ENCODE measurements at regions not wholly inside any gene's neighbourhood (a gene's known extent, or its start where the extent isn't known, plus 50 kb on each side); places are given as distances from the start of the nearest gene placed in this dataset.

DNA sequence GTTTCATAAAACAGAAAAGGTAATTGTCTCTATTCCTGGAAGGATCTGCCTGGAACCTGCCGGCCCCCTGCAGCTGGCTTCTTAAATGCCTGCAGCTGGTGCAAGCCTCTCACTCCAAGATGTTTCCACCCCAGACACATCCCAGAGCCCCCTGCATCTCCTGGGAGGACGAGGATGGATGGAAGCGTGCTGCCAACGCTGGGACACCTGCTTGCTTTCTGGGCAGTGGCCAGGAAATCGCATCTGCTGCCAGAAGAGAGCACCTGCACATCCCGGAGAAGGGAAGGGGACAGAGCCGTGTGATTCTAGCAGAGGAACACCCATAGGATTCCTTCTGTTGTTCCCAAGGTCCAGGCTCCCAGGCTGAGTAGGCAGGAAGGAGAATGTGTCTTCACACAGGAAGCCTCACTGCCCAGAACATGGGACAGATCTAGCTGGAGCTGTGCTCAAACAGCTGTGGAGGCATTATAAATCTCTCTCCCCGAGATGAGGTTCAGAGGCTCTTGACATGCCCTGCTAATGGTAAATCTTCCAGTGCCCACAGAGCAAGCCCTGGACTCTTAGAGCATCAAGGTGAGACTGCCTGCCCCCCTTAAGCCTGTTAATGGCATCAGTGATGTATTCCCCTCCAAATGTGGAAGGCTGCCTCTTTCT lies 138.8 kb upstream of the MAP1LC3B2 start (continued):
- TF ChIP-seq, protein P1, sequence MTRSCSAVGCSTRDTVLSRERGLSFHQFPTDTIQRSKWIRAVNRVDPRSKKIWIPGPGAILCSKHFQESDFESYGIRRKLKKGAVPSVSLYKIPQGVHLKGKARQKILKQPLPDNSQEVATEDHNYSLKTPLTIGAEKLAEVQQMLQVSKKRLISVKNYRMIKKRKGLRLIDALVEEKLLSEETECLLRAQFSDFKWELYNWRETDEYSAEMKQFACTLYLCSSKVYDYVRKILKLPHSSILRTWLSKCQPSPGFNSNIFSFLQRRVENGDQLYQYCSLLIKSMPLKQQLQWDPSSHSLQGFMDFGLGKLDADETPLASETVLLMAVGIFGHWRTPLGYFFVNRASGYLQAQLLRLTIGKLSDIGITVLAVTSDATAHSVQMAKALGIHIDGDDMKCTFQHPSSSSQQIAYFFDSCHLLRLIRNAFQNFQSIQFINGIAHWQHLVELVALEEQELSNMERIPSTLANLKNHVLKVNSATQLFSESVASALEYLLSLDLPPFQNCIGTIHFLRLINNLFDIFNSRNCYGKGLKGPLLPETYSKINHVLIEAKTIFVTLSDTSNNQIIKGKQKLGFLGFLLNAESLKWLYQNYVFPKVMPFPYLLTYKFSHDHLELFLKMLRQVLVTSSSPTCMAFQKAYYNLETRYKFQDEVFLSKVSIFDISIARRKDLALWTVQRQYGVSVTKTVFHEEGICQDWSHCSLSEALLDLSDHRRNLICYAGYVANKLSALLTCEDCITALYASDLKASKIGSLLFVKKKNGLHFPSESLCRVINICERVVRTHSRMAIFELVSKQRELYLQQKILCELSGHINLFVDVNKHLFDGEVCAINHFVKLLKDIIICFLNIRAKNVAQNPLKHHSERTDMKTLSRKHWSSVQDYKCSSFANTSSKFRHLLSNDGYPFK (CRISPR knock-in tag; IDR thresholded peaks at IDR 0.05; ENCODE audit: borderline replicate concordance) = no peak
- TF ChIP-seq, protein P2, sequence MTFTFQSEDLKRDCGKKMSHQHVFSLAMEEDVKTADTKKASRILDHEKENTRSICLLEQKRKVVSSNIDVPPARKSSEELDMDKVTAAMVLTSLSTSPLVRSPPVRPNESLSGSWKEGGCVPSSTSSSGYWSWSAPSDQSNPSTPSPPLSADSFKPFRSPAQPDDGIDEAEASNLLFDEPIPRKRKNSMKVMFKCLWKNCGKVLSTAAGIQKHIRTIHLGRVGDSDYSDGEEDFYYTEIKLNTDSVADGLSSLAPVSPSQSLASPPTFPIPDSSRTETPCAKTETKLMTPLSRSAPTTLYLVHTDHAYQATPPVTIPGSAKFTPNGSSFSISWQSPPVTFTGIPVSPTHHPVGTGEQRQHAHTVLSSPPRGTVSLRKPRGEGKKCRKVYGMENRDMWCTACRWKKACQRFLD (CRISPR knock-in tag; IDR thresholded peaks at IDR 0.05; ENCODE audit: borderline replicate concordance) = no peak
- TF ChIP-seq CBX2 (IDR thresholded peaks at IDR 0.05; ENCODE audit: low read depth, low read length) = no peak
- TF ChIP-seq CBX2 (CRISPR knock-in tag; IDR thresholded peaks at IDR 0.05; ENCODE audit: low read depth) = no peak
- TF ChIP-seq ATF7 (IDR thresholded peaks at IDR 0.05) = no peak
- TF ChIP-seq ATF7 (CRISPR knock-in tag; IDR thresholded peaks at IDR 0.05) = no peak
- no peak for TF ChIP-seq ZFP36 (IDR thresholded peaks at IDR 0.05; ENCODE audit: borderline replicate concordance, low read depth, low read length, partially characterized antibody)
- no peak for TF ChIP-seq ZNF777 (CRISPR knock-in tag; IDR thresholded peaks at IDR 0.05)
- TF ChIP-seq ZNF30 (CRISPR knock-in tag; IDR thresholded peaks at IDR 0.05) = no peak
- TF ChIP-seq, protein P3, sequence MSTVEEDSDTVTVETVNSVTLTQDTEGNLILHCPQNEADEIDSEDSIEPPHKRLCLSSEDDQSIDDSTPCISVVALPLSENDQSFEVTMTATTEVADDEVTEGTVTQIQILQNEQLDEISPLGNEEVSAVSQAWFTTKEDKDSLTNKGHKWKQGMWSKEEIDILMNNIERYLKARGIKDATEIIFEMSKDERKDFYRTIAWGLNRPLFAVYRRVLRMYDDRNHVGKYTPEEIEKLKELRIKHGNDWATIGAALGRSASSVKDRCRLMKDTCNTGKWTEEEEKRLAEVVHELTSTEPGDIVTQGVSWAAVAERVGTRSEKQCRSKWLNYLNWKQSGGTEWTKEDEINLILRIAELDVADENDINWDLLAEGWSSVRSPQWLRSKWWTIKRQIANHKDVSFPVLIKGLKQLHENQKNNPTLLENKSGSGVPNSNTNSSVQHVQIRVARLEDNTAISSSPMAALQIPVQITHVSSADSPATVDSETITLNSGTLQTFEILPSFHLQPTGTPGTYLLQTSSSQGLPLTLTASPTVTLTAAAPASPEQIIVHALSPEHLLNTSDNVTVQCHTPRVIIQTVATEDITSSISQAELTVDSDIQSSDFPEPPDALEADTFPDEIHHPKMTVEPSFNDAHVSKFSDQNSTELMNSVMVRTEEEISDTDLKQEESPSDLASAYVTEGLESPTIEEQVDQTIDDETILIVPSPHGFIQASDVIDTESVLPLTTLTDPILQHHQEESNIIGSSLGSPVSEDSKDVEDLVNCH (CRISPR knock-in tag; IDR thresholded peaks at IDR 0.05) = no peak
- TF ChIP-seq, protein P4, sequence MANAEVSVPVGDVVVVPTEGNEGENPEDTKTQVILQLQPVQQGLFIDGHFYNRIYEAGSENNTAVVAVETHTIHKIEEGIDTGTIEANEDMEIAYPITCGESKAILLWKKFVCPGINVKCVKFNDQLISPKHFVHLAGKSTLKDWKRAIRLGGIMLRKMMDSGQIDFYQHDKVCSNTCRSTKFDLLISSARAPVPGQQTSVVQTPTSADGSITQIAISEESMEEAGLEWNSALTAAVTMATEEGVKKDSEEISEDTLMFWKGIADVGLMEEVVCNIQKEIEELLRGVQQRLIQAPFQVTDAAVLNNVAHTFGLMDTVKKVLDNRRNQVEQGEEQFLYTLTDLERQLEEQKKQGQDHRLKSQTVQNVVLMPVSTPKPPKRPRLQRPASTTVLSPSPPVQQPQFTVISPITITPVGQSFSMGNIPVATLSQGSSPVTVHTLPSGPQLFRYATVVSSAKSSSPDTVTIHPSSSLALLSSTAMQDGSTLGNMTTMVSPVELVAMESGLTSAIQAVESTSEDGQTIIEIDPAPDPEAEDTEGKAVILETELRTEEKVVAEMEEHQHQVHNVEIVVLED (CRISPR knock-in tag; IDR thresholded peaks at IDR 0.05; ENCODE audit: borderline replicate concordance) = no peak
- TF ChIP-seq MAF1 (CRISPR knock-in tag; IDR thresholded peaks at IDR 0.05; ENCODE audit: borderline replicate concordance) = no peak
- TF ChIP-seq ZNF569 (CRISPR knock-in tag; IDR thresholded peaks at IDR 0.05; ENCODE audit: borderline replicate concordance) = no peak
- TF ChIP-seq NAIF1 (CRISPR knock-in tag; IDR thresholded peaks at IDR 0.05; ENCODE audit: borderline replicate concordance) = no peak
